Brain microvascular endothelial cell (primary cell): ENCODE measurements at regions not wholly inside any gene's neighbourhood (a gene's known extent, or its start where the extent isn't known, plus 50 kb on each side); places are given as distances from the start of the nearest gene placed in this dataset.
"Not testable (repeated sequence)": the region's sequence is repeated elsewhere in the genome, so short reads cannot be mapped to it uniquely, and the experiment has no call there.

Source experiments
- DNase-seq: peaks from one replicate; pipeline ENCODE4 v3.0.0-alpha.2; 2020
- H3K27ac ChIP-seq: fragments of 250-450 bp; sonication (Bioruptor Pico); 2 replicates; pipeline ENCODE4 v1.5.1; 2020; ENCODE audit warnings: mild to moderate bottlenecking, moderate library complexity
- H3K27me3 ChIP-seq: fragments of 250-450 bp; sonication (Bioruptor Pico); replicated peaks from 2 replicates; pipeline ENCODE4 v1.5.1; 2020; ENCODE audit warnings: mild to moderate bottlenecking
- H3K36me3 ChIP-seq: fragments of 250-450 bp; sonication (Bioruptor Pico); replicated peaks from 2 replicates; pipeline ENCODE4 v1.5.1; 2020; ENCODE audit warnings: mild to moderate bottlenecking
- H3K4me3 ChIP-seq: 2 replicates; pipeline ENCODE4 v1.5.1; 2011; ENCODE audit warnings: low read depth, mild to moderate bottlenecking, control low read depth, low read length, moderate library complexity
- CTCF ChIP-seq: IDR thresholded peaks from 2 replicates; pipeline ENCODE4 v1.5.1; 2011; ENCODE audit warnings: low read depth, mild to moderate bottlenecking, moderate library complexity, low read length, control low read depth, inconsistent platforms; ENCODE audit errors: missing control alignments
- in situ Hi-C: cut with HindIII; loops from 2 replicates; pipeline ENCODE4 v1.10.0; 2017; ENCODE audit warnings: low sequenced_read_pairs, low pct_ligation_motif_present

GRCh38 chr15:78708713-78709260 lies 67.8 kb upstream of the CHRNB4 start:
- Histone ChIP-seq H3K4me3 (no peak overlapping the region), H3K36me3 (no peaks in the 10 kb centered on the region), H3K27me3 (peaks cover 7% of the 10 kb centered on the region), H3K27ac (no peak overlapping the region)
- no peak for TF ChIP-seq CTCF
- in situ Hi-C loops: no loop called here
- DNase-seq: no peak

- H3K27ac ChIP-seq, H3K27me3 ChIP-seq, DNase-seq, in situ Hi-C loops, H3K4me3 ChIP-seq, H3K36me3 ChIP-seq: not testable (repeated sequence)
Measured at GRCh38 chr15:78706481-78707235, 65.6 kb upstream of the CHRNB4 start.

GRCh38 chr15:78703334-78704056 lies 62.5 kb upstream of the CHRNB4 start:
- in situ Hi-C loops, H3K4me3 ChIP-seq, DNase-seq, H3K27me3 ChIP-seq, H3K36me3 ChIP-seq, H3K27ac ChIP-seq: not testable (repeated sequence)

GRCh38 chr15:78702609-78703333 lies 61.8 kb upstream of the CHRNB4 start:
- no peak for DNase-seq
- TF ChIP-seq CTCF: no peak
- Histone ChIP-seq H3K27me3 (no peaks in the 10 kb centered on the region), H3K4me3 (no peak overlapping the region), H3K36me3 (no peaks in the 10 kb centered on the region), H3K27ac (no peak overlapping the region)
- in situ Hi-C loops: no loop called here

- Histone ChIP-seq H3K4me3 (no peak overlapping the region), H3K27me3 (no peaks in the 10 kb centered on the region), H3K27ac (no peak overlapping the region), H3K36me3 (no peaks in the 10 kb centered on the region)
- in situ Hi-C loops: no loop called here
- no peak for DNase-seq
- no peak for TF ChIP-seq CTCF
Measured at GRCh38 chr15:78697449-78697848, 56.4 kb upstream of the CHRNB4 start.

GRCh38 chr15:78696436-78696835 lies 55.4 kb upstream of the CHRNB4 start:
- no peaks in the 10 kb centered on the region for H3K36me3 ChIP-seq
- H3K4me3 ChIP-seq: no peak overlapping the region
- no peak overlapping the region for H3K27ac ChIP-seq
- DNase-seq: no peak
- no peak for TF ChIP-seq CTCF
- in situ Hi-C loops: no loop called here
- H3K27me3 ChIP-seq: no peaks in the 10 kb centered on the region
